Fibroblast of the aortic adventitia (primary cell): ENCODE measurements at regions not wholly inside any gene's neighbourhood (a gene's known extent, or its start where the extent isn't known, plus 50 kb on each side); places are given as distances from the start of the nearest gene placed in this dataset.

Source experiments
- DNase-seq: peaks from one replicate; pipeline ENCODE4 v3.0.0-alpha.2; 2010; ENCODE audit warnings: low read depth
- H3K4me3 ChIP-seq: 2 replicates; pipeline ENCODE4 v1.5.1; 2011; ENCODE audit warnings: low read depth, mild to moderate bottlenecking, control low read depth, low read length, moderate library complexity
- CTCF ChIP-seq: IDR thresholded peaks from 2 replicates; pipeline ENCODE4 v1.5.1; 2011; ENCODE audit warnings: mild to moderate bottlenecking, low read length, control low read depth, inconsistent platforms; ENCODE audit not compliant: insufficient read depth

- peak; percentile 25 for TF ChIP-seq CTCF
- peak; percentile 66 for DNase-seq
- no peak overlapping the region for H3K4me3 ChIP-seq
Measured at GRCh38 chr2:238714038-238714528, 133.8 kb upstream of the TWIST2 start.

- H3K4me3 ChIP-seq, result no peak overlapping the region
- no peak for DNase-seq
- TF ChIP-seq CTCF, result no peak
Measured at GRCh38 chr2:238716171-238716570, 131.7 kb upstream of the TWIST2 start.

- H3K4me3 ChIP-seq, result no peak overlapping the region
- TF ChIP-seq CTCF, result no peak
- no peak for DNase-seq
Measured at GRCh38 chr2:238716585-238716984, 131.3 kb upstream of the TWIST2 start.

GRCh38 chr2:238717084-238717483, 130.8 kb upstream of the TWIST2 start:
- H3K4me3 ChIP-seq, result no peak overlapping the region
- no peak for DNase-seq
- no peak for TF ChIP-seq CTCF

- DNase-seq, result no peak
- H3K4me3 ChIP-seq, result no peak overlapping the region
- TF ChIP-seq CTCF, result no peak
Measured at GRCh38 chr2:238719641-238720040, 128.2 kb upstream of the TWIST2 start.

- DNase-seq, result peak; percentile 47
- TF ChIP-seq CTCF, result peak; percentile 67
- no peak overlapping the region for H3K4me3 ChIP-seq
Measured at GRCh38 chr2:238720232-238720672, 127.6 kb upstream of the TWIST2 start.

- TF ChIP-seq CTCF, result no peak
- DNase-seq, result no peak
Measured at GRCh38 chr2:238722181-238722580, 125.7 kb upstream of the TWIST2 start.

More at GRCh38 chr2:238722181-238722580, 125.7 kb upstream of the TWIST2 start:
- no peak overlapping the region for H3K4me3 ChIP-seq
